ENCODE measurements at regions not wholly inside any gene's neighbourhood (a gene's known extent, or its start where the extent isn't known, plus 50 kb on each side); places are given as distances from the start of the nearest gene placed in this dataset.
"Not testable (repeated sequence)": the region's sequence is repeated elsewhere in the genome, so short reads cannot be mapped to it uniquely, and the experiment has no call there.

DNA sequence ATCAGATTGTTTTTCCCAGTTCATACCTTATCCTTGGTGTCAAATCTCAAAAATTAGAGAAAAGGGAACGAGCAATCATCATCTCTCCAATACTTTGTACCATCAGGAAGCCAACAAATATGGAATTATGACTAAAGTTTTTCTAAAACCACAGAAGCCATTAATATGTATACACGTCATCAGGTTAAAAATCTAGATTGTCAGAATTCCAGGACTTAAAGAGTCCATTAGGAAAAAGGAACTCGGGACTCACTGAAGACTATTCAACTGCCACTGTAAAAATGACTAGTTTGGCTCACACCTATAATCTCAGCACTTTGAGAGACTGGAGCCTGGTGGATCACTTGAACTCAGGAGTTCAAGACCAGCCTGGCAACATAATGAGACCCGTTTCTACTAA is 344.4 kb upstream of the LRRC4C start:
- no peak for ATAC-seq (ENCODE audit: low FRiP score)
- TF ChIP-seq, protein P1, sequence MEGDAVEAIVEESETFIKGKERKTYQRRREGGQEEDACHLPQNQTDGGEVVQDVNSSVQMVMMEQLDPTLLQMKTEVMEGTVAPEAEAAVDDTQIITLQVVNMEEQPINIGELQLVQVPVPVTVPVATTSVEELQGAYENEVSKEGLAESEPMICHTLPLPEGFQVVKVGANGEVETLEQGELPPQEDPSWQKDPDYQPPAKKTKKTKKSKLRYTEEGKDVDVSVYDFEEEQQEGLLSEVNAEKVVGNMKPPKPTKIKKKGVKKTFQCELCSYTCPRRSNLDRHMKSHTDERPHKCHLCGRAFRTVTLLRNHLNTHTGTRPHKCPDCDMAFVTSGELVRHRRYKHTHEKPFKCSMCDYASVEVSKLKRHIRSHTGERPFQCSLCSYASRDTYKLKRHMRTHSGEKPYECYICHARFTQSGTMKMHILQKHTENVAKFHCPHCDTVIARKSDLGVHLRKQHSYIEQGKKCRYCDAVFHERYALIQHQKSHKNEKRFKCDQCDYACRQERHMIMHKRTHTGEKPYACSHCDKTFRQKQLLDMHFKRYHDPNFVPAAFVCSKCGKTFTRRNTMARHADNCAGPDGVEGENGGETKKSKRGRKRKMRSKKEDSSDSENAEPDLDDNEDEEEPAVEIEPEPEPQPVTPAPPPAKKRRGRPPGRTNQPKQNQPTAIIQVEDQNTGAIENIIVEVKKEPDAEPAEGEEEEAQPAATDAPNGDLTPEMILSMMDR (IDR thresholded peaks at IDR 0.05) = no peak
- no peak for DNase-seq (ENCODE audit: low spot score)

DNA sequence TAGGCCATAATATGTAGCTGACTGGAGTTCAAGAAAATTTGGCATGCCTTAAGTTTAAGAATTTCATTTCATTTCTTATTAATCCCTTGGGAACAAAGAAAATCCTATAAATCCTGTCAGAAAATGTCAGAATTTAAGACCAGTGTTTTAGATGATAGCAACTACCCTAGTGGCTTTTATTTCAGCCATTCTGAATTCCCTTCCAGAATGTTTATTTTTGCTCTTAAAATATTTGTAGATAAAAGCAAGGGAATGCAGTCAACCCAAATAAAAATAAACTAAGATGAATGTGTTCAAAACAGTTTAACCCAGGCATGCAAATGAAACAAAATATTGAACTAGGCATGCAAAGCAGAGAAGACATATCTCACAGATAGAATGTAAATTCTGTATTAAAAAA is 356.9 kb upstream of the LRRC4C start:
- no peak for DNase-seq (ENCODE audit: low spot score)
- ATAC-seq (ENCODE audit: low FRiP score) = no peak
- TF ChIP-seq, protein P1 (IDR thresholded peaks at IDR 0.05) = no peak

DNA sequence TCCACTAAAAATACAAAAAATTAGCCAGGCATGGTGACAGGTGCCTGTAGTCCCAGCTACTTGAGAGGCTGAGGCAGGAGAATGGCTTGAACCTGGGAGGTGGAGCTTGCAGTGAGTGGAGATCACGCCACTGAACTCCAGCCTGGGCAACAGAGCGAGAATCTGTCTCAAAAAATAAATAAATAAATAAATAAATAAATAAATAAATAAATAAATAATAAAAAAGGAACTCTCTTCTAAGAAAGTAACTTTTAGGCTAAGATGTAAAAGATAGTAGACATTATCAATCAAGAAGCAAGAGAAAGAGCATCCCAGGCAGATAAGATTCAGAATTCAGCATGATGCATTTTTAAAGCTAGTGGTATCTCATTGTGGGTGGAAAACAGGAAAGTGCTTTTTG is 364.8 kb upstream of the LRRC4C start:
- DNase-seq (ENCODE audit: low spot score); ATAC-seq (ENCODE audit: low FRiP score): not testable (repeated sequence)

DNA sequence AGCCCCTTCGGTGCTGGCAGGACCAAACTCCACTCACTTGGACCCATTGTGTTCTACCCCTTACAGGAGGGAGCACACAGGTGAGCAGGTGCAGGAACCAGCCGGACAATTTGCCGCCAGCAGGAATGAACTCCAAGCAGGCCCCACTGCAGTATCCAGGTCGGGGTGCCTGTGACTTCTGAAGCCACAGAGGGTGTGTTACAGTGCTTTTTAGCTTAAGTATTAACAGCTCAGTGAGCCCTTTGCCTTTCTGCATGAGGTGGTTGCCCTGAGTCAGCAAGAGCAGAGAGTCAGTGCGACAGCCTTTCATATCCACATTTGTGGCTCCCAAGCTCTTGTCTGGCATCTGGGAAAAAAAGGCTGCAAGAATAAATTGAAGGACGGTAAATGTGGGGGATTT is 366.6 kb upstream of the LRRC4C start:
- ATAC-seq (ENCODE audit: low FRiP score) (no peak), DNase-seq (ENCODE audit: low spot score) (no peak)
- TF ChIP-seq, protein P1 (IDR thresholded peaks at IDR 0.05) = no peak

DNA sequence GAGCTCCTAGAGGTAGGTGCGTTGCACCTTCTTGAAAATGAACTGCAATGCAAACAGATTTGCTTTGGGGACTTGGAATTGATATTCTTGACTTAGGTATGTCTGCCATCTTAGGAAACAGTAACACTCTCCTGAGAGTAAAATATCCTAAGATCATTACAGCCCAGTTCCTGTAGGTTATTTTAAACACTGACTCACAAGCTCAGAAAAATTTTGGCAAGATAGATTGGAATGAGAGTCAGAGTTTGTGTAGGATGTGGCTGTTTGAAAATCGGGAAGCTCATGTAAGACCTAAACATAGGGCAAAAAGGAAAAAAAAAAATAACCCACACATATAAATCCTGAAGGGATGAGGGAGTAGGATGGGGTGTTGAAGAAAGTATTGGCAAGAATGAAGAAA is 377.0 kb upstream of the LRRC4C start:
- ATAC-seq (ENCODE audit: low FRiP score) (no peak), DNase-seq (ENCODE audit: low spot score) (no peak)
- TF ChIP-seq, protein P1 (IDR thresholded peaks at IDR 0.05) = no peak

DNA sequence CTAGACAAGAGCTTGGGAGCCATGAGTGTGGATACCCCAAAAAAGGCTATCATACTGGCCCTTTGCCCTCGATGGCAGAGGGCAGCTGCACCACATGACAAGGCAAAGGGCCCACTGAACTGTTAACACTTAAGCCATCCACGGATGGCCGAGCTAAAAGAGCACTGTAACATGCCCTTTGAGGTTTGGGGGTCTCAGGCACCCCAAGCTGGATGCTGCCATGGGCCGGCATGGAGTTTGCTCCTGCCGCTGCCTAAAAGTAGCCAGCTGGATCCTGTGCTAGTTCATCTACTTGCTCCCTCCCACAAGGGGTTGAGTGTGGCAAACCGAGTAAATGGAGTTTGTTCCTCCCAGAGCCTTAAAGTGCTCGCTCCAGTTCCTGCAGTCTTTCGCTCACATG is 383.2 kb upstream of the LRRC4C start:
- TF ChIP-seq, protein P1 (IDR thresholded peaks at IDR 0.05) = no peak
- DNase-seq (ENCODE audit: low spot score) (no peak), ATAC-seq (ENCODE audit: low FRiP score) (no peak)

DNA sequence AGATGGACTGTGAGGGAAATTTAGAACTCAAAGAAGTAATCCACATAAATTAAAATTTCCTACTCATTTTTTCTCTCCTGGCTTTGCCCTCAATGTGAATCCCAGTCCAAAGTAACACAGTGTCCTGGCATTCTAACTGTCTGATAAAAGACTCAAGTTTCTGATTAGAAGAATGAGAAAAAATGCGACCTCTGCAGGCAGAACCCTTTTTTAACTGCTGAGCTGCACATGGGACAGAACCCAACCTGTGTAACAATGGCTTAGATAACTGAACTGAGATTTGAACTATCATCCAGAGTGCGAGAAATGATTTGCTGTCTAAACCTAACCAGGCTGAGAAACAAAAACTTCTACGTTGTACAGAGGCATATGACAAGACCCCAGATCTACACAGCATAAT is 385.6 kb upstream of the LRRC4C start:
- TF ChIP-seq, protein P1 (IDR thresholded peaks at IDR 0.05) = no peak
- no peak for DNase-seq (ENCODE audit: low spot score)
- no peak for ATAC-seq (ENCODE audit: low FRiP score)

DNA sequence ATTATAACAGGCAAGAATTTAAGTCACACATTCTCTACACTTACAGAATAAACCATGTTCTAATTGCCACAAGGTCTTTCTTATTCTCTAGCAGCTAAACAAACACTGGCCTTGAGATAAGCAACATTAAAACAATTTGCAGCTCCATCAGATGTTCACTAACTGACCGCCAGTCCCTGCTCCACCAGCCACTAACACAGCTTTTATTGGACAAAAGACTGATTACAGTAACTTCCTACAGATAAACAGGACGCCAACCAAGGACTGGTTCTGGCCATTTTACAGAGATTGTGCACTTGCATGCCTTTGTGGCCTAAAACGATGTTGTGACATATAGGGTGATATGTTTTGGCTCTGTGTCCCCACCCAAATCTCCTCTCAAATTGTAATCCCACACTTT is 388.9 kb upstream of the LRRC4C start:
- TF ChIP-seq, protein P1 (IDR thresholded peaks at IDR 0.05) = no peak
- DNase-seq (ENCODE audit: low spot score) (no peak), ATAC-seq (ENCODE audit: low FRiP score) (no peak)

All from omental fat pad (tissue), 3 donors.